ENCODE measurements at regions not wholly inside any gene's neighbourhood (a gene's known extent, or its start where the extent isn't known, plus 50 kb on each side); places are given as distances from the start of the nearest gene placed in this dataset.

- no peak for DNase-seq (ENCODE audit: low read depth)
Measured at GRCh38 chr21:43302769-43303168, 124.2 kb downstream of the SIK1 start.

GRCh38 chr21:43302062-43302700 lies 124.8 kb downstream of the SIK1 start:
- no peak for DNase-seq (ENCODE audit: low read depth)

GRCh38 chr21:43301409-43302061 lies 125.4 kb downstream of the SIK1 start:
- DNase-seq (ENCODE audit: low read depth): no peak

GRCh38 chr21:43300496-43301408 lies 126.2 kb downstream of the SIK1 start:
- DNase-seq (ENCODE audit: low read depth): no peak

- DNase-seq (ENCODE audit: low read depth): no peak
Measured at GRCh38 chr21:43299441-43300277, 127.3 kb downstream of the SIK1 start.

GRCh38 chr21:43298546-43299440 lies 128.1 kb downstream of the SIK1 start:
- no peak for DNase-seq (ENCODE audit: low read depth)

- DNase-seq (ENCODE audit: low read depth): no peak
Measured at GRCh38 chr21:43297989-43298388, 128.9 kb downstream of the SIK1 start.

- no peak for DNase-seq (ENCODE audit: low read depth)
Measured at GRCh38 chr21:43297391-43297981, 128.7 kb downstream of the CRYAA start.

GRCh38 chr21:43295066-43295958 lies 126.5 kb downstream of the CRYAA start:
- no peak for DNase-seq (ENCODE audit: low read depth)

- DNase-seq (ENCODE audit: low read depth): no peak
Measured at GRCh38 chr21:43294194-43294902, 125.5 kb downstream of the CRYAA start.

- no peak for DNase-seq (ENCODE audit: low read depth)
Measured at GRCh38 chr21:43292866-43293142, 124.0 kb downstream of the CRYAA start.

GRCh38 chr21:43292041-43292865 lies 123.4 kb downstream of the CRYAA start:
- no peak for DNase-seq (ENCODE audit: low read depth)

GRCh38 chr21:43291347-43291950 lies 122.6 kb downstream of the CRYAA start:
- no peak for DNase-seq (ENCODE audit: low read depth)

- DNase-seq (ENCODE audit: low read depth): no peak
Measured at GRCh38 chr21:43290421-43291346, 121.9 kb downstream of the CRYAA start.

- DNase-seq (ENCODE audit: low read depth): no peak
Measured at GRCh38 chr21:43289966-43290365, 121.2 kb downstream of the CRYAA start.

- no peak for DNase-seq (ENCODE audit: low read depth)
Measured at GRCh38 chr21:43289442-43289841, 120.6 kb downstream of the CRYAA start.

All from stimulated activated CD8-positive, alpha-beta memory T cell treated with anti-CD3 and anti-CD28 coated beads, Interleukin-12 subunit alpha, Interleukin-12 subunit beta, amount 100 ng/mL, for 1 hour (primary cell).